ENCODE measurements at regions not wholly inside any gene's neighbourhood (a gene's known extent, or its start where the extent isn't known, plus 50 kb on each side); places are given as distances from the start of the nearest gene placed in this dataset.

DNA sequence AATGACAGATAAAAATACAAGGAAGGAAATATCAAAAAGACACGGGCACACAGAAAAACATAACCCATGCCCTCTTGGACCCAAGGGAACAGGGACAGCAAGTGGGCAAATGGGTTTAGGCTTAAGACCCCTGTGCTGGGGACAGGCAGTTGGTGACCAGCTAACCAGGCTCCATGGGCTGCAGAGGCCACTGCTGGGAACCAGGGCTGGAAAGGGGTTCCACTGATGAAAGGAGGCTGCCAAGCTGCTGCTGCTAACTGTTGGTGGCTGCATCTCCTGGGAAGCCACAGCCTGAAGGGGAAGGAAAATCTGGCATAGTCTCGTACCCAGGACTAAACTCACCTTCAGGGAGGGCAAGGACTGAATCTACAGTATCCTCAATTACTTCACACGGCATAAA is 579.2 kb upstream of the MGMT start:
- no peak for DNase-seq

DNA sequence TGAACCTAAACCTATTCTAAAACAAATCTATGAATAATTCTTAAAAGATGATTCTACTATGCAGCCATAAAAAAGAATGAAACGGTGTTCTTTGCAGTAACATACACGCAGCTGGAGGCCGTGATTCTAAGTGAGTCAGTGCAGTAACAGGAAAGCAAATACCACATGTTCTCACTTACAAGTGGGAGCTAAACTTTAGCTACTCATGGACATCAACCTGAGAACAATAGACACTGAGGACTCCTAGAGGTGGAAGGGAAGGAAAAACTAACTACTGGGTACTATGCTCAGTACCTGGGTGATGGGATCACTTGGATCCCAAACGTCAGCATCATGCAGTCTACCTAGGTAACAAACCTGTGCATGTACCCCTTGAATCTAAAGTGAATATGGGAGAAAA is 575.0 kb upstream of the MGMT start:
- no peak for DNase-seq

DNA sequence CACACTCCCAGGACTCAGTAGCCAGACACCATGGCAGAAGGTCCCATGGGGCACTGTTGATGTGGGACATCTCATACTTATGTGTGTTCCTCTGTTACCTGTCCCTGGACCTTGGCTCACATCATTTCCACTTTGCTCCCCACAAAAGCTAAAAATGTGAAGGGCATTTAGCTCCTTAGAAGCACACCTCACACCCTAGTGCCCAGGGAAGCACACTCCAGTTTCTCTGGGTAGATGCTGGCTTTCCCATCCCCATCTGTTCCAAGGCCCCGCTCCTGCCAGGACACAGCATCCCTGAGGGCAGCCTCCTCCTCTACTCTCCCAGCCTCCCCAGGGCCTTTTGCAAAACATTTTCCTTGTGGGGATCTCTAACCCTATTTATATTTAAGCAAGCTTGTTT is 572.4 kb upstream of the MGMT start:
- DNase-seq = no peak

DNA sequence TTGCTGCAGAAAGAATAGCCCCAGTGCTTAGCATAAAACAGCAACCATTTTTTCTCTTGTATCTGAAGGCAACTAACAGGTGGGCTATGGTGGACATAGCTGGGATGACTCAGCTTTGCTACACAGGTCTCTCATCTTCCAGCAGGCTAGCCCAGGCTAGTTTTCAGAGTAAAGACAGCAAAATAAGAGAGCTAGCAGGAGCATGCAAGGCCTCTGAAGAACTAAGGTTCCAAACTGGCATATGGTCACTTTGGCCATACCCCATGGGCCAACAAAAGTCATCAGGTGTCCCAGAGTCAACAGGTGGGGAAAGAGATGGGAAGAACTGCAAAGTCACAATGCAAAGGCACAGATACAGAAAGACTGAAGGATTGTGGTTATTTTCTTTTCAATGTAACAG is 571.6 kb upstream of the MGMT start:
- DNase-seq = no peak

DNA sequence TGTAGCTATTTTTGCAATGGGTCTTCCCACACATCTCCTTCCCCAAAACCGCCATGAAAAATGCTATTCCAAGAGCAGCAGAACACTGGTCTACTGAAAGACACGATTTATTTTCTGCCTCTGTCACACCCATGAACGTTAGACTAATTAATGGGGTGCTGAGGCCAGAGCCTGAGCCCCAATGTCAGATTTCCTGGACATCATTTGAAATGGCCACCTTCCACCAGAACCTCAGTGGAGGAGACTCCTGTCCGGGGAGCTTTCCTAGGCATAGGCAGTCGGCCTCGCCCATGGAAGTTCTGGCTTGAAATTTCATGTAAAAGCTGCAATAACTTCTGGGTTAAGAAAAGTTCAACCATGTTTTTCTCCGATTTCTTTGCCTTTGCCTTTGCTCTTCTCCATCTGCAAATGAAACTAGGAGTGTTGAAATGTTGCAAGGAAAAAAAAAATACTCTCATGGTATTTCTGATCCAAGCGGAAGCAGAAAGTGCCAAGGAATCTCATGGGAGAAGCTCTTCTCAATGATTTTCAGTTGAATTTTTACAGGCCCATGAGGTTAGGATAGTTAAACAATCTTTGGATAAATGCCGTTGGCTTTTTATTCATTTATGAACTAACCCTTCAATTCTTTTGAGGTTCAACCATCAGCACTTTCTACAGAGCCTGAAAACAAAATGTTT is 570.8 kb upstream of the MGMT start:
- DNase-seq = no peak

DNA sequence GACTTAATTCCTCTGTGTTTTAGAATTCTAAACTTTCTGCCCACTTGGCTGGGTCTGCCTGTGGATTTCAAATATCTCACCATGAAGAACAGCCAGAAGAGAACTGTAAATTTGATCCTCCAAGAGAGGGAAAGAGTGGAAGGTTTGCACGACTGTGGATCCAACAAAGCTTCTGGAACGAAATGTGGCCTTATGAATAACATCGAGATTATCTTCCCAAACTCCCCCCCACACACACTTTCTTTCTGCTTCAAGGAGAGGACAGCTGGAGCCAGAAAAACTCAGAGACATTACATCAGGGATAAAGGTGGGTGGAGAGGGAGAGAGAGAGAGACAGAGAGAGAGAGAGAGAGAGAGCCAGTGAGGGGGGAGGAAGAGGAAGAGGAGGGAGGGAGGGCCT is 570.1 kb upstream of the MGMT start:
- no peak for DNase-seq

DNA sequence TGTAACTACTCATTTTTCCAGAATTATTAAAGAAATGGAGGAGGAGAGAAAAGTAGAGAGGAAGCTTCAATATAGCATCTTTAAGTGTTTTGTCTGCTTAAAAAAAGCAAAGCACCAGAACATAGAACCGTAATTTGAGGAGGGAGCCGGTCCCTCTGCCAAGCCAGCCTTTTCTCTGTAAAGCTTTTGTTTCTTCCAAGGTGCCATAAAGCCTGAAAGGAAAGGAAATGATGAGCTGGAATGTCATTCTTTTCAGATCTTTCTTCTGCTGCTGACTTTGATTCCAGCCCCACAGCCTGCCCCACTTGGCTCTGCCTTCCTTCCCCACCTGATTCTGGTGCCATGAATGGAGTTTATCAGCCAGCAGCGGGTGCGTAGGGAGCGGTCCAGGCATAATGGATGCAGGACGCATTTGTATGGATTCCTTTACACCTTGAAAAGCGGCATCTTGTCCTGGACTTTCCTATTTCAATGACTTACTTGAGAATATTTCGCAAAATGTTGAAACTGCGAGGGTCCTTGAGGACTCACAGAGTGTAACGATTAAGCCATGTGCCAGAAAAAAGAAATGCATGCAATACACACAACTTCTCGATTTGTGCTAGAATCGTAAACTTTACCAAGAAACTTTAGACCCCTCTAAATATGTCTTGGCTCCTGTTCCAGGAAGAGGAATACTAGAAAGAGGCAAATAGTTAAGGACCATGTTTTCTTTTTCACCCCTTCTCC is 569.5 kb upstream of the MGMT start:
- no peak for DNase-seq

DNA sequence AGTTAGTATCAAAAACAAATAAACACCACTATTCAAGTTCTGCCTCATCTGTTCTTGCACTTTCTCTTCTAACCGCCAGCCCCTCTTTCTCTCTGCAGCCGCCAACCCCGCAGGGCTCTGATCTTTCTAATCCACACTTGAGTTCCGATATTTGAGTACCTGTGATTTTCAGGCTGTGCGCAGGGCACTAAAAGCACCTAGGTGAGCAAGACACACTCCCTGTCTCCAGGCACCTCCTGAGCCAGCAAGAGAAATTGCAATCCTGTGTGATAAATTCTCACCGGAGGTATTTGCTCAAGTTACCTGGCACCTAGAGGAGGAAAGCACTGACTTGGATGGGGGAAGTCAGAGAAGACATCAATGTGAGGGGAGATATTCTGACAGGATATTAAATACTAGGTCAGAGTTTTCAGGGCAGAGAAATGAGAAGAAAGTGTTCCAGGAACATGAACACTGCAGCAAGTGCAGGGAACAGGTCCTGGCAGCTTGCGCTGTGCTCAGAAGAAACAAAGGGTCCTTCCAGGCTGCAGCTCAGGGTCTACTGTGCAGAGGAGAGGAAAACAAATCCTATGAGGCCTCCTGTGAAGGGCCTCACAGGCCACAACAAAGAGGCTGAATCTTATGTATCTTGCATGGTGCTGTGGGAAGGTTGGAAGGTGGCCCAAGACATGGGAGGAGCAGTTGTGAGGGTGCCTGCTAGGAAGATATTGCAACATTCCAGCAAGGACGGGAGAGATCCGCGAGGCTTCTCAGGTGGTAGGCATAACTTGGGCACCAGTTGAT is 568.7 kb upstream of the MGMT start:
- no peak for DNase-seq

DNA sequence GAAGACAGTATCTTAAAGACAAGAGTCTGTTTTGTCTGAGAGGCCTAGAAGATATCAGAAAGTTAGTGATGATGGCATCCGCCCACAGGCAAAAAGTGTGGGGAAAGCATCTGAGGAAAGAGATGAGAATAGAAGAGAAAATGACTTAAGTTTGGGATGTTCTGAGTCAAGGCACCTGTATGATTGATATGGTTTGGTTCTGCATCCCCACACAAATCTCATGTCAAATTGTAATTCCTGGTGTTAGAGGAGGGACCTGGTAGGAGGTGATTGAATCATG is 568.2 kb upstream of the MGMT start:
- DNase-seq = no peak

DNA sequence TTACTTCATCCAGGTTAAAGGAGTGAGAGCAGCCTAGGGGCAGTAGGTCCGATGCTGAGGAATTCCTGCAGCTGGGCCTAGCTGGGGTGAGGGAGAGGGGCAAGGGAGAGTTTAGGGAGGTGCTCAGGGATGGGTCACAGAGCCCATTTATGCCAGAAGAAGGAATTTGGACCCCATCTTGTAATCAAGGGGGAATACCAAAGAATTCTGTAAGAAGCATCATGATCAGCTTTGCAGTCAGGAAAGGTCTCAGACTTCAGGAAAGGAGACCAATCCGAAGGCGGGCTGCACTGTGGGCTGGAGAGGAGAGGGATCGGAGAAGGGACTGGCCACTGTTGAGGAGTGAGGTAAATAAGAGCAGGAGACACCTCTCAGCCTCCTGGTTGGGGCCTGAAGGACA is 566.6 kb upstream of the MGMT start:
- no peak for DNase-seq

DNA sequence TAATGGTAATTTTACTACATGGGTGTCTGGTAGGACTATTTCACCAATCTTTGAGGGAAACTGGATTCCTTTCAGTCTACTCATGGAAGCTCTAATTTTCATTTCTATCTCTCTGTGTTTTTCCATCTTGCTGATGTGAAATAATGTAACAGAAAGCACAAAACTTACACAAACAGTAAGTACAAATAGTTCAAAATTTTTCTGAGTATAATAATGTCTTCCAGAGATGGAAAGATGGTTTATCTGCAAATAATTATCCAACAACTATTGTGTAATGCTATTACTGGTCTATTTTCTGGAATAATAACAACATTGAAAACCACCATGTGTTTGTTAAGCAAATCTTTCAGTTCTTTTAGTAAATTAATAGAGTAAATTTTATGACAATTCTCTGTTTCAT is 565.8 kb upstream of the MGMT start:
- DNase-seq = no peak

DNA sequence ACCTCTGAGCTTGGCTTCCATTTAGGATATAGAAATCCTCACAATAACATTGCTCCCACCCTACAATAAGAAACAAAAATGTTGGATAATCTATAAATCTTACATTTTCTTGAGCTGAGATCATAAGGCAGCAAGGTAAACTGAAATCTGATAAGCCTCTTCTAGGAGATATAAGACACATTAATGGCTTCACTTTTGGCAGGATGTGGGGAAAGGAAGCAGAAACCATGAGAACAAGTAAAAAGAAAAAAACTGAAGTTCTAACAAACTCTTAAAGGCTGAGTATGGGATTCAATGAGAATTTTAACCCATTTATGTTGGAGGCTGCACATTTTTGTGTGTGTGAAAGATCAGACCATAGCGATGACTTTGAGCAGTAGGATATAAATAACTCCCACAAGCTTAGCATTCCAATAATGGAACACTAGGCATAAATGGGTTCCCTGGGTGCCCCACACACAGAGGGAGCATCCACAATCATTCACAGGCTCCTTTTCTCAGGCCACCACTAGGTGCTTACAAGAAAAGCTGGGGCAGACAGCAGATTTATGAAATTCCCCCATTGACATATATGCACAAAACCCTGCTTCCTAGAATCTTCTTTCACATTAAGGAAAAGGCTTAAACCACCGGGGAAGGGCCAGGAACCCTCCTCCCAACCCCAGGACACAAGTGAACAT is 564.9 kb upstream of the MGMT start:
- no peak for DNase-seq

DNA sequence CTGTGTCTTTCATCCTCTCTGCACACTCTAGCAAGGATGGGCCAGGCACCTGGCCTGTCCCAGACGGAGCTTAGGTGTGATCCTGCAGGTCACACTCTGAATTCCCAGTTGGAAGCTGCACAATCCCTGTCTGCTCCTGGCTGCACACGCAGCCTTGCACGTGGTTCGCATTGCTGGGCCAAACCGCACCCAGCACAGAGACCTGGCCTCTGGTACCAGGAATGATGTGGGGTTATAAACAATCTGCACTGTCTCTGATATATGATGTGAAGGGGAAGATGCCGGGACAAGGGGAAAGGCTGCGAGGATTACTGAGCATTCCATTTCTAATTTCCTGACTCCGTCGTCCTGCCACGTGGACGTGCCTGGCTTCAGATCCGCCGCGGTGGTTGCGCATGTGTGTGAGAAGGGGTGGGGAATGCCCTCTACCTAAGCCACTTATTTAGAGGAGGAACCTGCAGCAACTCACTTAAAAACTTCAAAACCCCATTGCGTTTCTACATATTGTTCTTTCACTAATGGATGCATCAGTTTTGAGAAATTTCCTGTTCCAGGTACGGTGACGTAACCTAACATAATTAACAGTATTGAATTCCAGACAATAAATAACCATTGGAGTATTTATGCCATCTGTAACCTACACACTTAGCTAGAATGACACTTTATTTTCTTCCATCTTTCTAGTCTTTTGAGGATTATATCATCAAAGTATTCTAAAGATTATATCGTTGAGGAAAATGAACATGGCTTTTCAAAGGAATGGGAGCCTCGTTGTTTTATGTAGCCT is 559.7 kb upstream of the MGMT start:
- DNase-seq = no peak

DNA sequence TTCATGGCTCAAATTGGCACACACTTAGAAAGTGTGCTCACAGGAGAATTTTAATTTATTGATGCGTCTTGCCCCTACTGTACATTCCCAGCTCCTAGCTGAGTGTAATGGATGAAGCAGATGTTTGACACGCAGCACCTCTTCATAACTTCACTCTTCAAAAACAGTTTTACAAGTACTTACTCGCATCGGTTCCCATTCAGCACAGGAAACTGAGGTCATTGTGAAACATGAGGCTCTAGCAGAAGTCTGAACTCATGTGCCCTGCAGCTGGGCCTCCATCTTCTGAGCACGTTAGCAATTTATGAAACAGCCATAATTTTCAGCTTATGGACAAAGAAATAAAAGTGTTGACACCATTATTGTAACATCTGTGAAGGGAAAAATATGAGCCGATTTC is 558.9 kb upstream of the MGMT start:
- no peak for DNase-seq

DNA sequence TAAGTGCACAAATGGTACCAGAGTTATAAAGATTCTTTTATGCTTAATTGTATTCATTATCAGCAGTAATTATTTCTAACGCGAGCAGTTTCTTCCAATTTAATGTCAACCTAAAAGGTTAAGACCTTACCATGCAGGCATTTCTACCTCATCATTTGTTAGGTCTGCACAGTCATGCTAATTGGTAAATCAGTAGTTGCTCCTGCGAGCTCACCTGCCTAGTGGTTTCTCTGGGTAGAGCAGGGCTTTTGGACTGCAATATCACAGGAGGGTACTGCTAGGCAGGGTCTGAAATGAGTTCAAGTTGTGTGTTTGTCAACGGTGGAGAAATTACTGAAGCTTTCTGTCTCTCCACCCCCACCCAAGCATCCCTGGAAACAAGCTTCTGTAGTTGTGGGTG is 558.5 kb upstream of the MGMT start:
- DNase-seq = no peak

DNA sequence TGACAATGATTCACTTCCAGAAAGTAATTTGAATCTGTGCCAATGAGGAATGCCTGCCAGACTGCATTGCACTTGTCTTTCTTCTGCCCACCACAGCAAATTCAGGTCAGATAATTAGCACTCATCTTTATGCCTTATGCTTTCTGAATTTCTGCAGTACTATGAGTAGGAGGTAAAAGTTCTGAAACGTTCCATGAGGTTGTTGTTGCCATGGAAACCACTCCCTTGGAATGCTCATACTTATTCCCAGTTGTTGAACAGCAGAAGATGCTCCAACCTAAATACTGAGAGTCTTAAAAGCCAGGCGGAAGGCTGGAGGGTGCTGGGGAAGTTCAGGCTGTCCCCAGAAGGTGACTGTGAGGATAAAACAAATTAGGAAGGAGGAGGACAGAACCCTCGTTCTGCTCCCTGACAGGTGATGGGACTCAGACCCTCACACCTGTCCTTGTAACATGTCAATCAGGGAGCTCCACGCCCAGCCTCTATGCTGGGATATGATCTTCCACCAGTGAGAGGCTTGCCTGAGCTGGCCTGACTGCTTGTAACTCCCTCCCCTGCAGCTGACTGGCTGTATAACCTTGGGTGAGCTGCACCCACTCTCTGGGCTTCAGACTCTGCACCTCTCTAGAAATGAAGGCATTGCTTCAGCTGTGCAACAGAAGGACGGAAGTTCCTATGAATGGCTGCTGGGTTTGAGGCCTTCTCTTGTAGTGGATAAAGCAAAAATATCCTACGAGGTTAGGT is 554.3 kb upstream of the MGMT start:
- no peak for DNase-seq

DNA sequence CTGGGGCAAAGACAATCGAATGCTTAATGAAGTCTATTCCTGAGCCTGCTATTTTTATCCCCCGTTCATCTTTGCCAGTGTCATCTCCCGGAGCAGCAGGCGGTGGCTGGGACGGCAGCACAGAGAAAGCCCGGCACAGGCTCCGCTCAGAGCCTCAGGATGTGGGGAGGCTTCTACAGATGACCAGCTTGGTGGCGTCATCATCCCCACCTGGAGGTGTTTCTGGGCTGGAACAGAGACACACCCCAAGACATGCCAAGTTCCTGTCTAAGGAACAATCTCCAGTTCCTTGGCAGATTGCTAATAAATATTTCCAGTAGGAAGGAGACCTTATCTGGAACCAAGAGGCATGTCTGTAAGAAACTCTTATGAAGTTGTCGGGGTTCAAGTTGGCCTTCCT is 552.4 kb upstream of the MGMT start:
- no peak for DNase-seq

DNA sequence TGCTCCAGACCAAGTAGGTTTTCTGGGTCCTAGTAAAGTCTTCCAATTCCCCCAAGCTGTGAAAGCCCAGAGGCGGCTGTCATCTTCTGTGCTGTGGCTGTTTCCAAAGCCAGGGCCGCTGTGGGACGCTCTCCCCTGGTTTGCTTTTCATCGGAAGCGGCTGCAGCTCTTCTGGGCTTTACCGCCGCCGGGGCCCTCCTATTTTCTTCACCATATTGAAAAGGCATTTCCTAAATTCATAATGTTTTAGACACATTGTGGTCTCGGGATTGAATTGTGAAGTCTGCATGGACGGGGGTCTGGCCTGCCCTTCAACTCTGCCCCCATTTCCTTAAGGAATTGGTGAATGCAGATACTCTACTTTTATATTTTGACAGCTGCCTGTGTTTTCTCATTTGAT is 551.4 kb upstream of the MGMT start:
- DNase-seq = no peak

DNA sequence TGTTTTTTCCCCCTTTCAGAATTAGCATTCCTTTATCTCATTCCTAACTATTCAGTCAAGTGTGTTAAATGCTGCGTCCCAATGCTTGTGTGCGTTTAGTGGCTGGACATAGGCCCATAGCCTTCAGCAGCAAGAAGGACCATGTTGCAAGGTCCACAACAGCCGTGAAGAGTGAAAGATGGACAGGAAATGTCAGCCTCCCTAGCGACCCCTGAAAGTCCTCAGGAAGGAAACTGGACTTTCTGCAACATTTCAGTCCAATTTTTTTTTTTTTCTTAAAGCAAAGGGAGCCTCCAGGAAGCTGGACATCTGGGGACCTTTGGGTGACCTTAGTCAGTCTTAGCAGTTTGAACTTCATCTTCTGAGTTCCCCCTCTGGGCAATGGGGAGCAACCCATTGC is 550.7 kb upstream of the MGMT start:
- DNase-seq = no peak

DNA sequence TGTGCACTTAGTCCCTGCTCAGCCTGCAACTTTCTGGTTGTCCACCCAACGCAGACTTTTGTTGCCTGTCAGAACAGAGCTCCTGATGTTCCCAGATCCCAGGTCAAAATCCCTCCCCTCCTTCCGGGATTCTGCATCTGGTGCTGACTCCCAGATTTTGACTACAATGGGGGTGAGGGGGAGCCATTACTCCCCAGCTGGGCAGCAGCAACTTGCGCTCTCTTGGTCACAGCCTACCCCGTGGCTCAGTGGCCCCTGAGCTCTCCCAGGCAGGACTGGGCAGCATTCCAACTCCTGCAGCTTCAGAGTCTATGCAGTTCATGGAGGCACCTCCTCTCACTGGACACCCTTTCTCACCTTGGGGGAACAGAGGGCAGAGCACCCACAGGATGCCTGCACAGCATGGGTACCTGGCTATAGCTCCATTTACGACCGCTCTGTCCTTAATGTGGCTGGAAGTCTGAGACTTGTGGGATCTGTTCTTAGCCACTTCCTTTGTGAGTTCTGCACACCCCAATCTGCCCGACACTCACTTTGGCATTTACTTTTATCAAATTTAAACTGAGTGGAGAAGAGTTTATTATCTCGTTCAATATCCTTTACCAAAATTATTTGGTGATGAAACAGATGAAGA is 545.5 kb upstream of the MGMT start:
- no peak for DNase-seq

DNA sequence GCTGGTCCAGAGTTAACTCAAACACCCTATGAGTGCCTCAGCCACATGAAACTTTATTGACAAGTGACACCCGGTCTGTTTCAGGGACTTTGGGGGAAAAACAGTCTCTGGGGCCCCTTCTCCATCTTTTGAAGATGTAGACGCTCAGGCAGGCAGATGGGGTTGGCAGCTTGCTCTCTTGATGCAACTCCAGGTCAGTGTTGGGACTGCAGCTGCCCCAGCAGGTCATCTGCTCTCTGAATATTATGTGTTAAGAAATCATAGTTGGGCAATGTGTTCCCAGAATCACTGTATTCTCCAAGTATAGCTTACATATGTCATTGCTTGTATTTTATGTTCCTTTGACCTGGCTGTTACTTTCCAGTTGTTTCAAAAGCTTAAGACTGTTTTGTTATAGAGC is 544.9 kb upstream of the MGMT start:
- no peak for DNase-seq
